ENCODE measurements at regions not wholly inside any gene's neighbourhood (a gene's known extent, or its start where the extent isn't known, plus 50 kb on each side); places are given as distances from the start of the nearest gene placed in this dataset.
"Not testable (repeated sequence)": the region's sequence is repeated elsewhere in the genome, so short reads cannot be mapped to it uniquely, and the experiment has no call there.

DNA sequence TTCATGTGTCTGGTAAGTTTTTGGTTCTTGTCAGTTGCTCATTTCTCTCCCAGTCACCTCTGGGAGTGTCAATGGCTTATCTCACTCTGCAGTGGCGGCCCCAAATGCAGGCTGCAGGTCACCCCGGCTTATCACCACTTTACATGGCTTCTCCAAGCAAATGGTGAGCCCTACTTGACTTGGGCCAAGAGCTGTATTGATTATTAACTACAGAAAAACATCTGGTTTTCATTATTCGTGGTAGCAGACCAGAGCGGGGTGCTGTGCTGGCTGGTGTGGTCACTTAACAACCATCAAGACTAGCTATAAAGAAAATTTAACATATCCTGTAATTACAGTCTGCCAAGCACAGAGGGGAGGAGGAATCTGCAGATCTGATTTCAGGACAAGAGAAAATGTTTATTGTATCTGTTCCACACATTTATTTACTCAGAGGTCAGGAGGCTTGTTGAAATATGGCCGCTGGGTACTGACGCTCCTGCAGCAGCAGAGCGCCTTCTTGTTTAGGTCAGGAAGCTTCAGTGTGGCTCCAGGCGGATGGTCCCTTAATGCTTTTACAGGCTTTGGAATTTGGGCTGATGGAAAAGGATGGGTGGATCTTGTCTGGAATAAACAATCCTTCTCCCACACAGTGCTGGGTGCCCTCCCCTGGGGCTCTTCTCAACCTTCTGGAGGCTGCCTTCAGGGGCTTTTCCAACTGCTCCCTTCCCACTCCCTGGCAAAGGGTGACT lies 87.8 kb downstream of the HLX start:
- no peak for TF ChIP-seq CTCF (IDR thresholded peaks at IDR 0.05; ENCODE audit: insufficient read depth in 1 of 2, low read depth in 1 of 2, low read length in 1 of 2, severe bottlenecking in 1 of 2, unreplicated experiment in 1 of 2)
- Histone ChIP-seq H3K4me3 (ENCODE audit: low read depth, low read length) (no peak overlapping the region), H3K27me3 (replicated peaks; ENCODE audit: control insufficient read depth, insufficient read depth, low read length) (no peaks in the 10 kb centered on the region), H3K9me3 (no peaks in the 10 kb centered on the region; the same call in 1 of the 2 replicates), H3K4me1 (no peaks in the 10 kb centered on the region), H3K36me3 (ENCODE audit: control insufficient read depth, insufficient read depth, low read length) (no peaks in the 10 kb centered on the region)
- POLR2A ChIA-PET: no interaction called here
- no peak overlapping the region for H3K4me3 Mint-ChIP-seq (ENCODE audit: unreplicated experiment)
- CTCF ChIA-PET: no interaction called here
- H3K4me1 Mint-ChIP-seq (ENCODE audit: low read depth, unreplicated experiment): no peaks in the 10 kb centered on the region
- H3K9me3 Mint-ChIP-seq (ENCODE audit: unreplicated experiment): peaks cover 9% of the 10 kb centered on the region
- no TSS peak for BruUV-seq (replicated peaks)
- no peak for DNase-seq
- intact Hi-C loops (cut with micrococcal nuclease; ENCODE audit: unreplicated experiment): no loop called here
- H3K27ac Mint-ChIP-seq (ENCODE audit: unreplicated experiment): no peak overlapping the region
- peaks cover 3% of the 10 kb centered on the region for H3K27me3 Mint-ChIP-seq (ENCODE audit: insufficient read depth, unreplicated experiment)
- no peaks in the 10 kb centered on the region for H3K36me3 Mint-ChIP-seq (ENCODE audit: insufficient read depth, unreplicated experiment)

DNA sequence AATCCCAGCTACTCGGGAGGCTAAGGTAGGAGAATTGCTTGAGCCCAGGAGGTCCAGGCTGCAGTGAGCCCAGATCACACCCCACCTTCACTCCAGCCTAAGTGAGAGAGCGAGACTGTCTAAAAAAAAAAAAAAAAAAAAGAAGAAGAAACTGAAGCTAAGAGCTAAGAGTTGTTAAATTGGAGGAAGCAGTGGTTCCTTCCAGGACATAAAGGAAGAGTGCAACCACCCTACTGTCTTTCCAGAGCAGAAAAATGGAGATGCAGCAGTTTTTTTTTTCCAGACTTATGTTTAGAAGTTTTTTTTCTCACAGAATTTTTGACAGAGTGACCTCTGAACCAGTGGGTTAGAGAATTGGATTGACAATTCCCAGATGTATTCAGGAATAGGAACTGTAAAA lies 88.7 kb downstream of the HLX start:
- Histone ChIP-seq H3K36me3 (ENCODE audit: control insufficient read depth, insufficient read depth, low read length) (no peaks in the 10 kb centered on the region), H3K4me1 (no peaks in the 10 kb centered on the region), H3K27me3 (replicated peaks; ENCODE audit: control insufficient read depth, insufficient read depth, low read length) (no peaks in the 10 kb centered on the region), H3K4me3 (ENCODE audit: low read depth, low read length) (no peak overlapping the region), H3K9me3 (no peaks in the 10 kb centered on the region; the same call in 1 of the 2 replicates)
- H3K27me3 Mint-ChIP-seq (ENCODE audit: insufficient read depth, unreplicated experiment): peaks cover 3% of the 10 kb centered on the region
- TF ChIP-seq CTCF (IDR thresholded peaks at IDR 0.05; ENCODE audit: insufficient read depth in 1 of 2, low read depth in 1 of 2, low read length in 1 of 2, severe bottlenecking in 1 of 2, unreplicated experiment in 1 of 2): no peak
- DNase-seq: no peak
- H3K27ac Mint-ChIP-seq (ENCODE audit: unreplicated experiment): no peak overlapping the region
- ChIA-PET CTCF (no interaction called here), POLR2A (no interaction called here)
- H3K36me3 Mint-ChIP-seq (ENCODE audit: insufficient read depth, unreplicated experiment): no peaks in the 10 kb centered on the region
- H3K4me1 Mint-ChIP-seq (ENCODE audit: low read depth, unreplicated experiment): no peaks in the 10 kb centered on the region
- H3K9me3 Mint-ChIP-seq (ENCODE audit: unreplicated experiment): peaks cover 9% of the 10 kb centered on the region
- no peak overlapping the region for H3K4me3 Mint-ChIP-seq (ENCODE audit: unreplicated experiment)
- no TSS peak for BruUV-seq (replicated peaks)
- intact Hi-C loops (cut with micrococcal nuclease; ENCODE audit: unreplicated experiment): no loop called here

- DNase-seq; BruUV-seq (replicated peaks); H3K4me3 Mint-ChIP-seq (ENCODE audit: unreplicated experiment): not testable (repeated sequence)
Observed at GRCh38 chr1:220969281-220969680, 90.0 kb downstream of the HLX start.

More at GRCh38 chr1:220969281-220969680, 90.0 kb downstream of the HLX start:
- H3K9me3 Mint-ChIP-seq (ENCODE audit: unreplicated experiment); intact Hi-C loops (cut with micrococcal nuclease; ENCODE audit: unreplicated experiment); H3K9me3 ChIP-seq; H3K36me3 Mint-ChIP-seq (ENCODE audit: insufficient read depth, unreplicated experiment); H3K27me3 ChIP-seq (replicated peaks; ENCODE audit: control insufficient read depth, insufficient read depth, low read length); H3K27me3 Mint-ChIP-seq (ENCODE audit: insufficient read depth, unreplicated experiment); H3K4me3 ChIP-seq (ENCODE audit: low read depth, low read length); H3K4me1 Mint-ChIP-seq (ENCODE audit: low read depth, unreplicated experiment); CTCF ChIA-PET; H3K27ac Mint-ChIP-seq (ENCODE audit: unreplicated experiment); H3K36me3 ChIP-seq (ENCODE audit: control insufficient read depth, insufficient read depth, low read length); H3K4me1 ChIP-seq; POLR2A ChIA-PET: not testable (repeated sequence)

Measured in Caco-2 (cell line).